NT2/D1 (cell line): ENCODE measurements at regions not wholly inside any gene's neighbourhood (a gene's known extent, or its start where the extent isn't known, plus 50 kb on each side); places are given as distances from the start of the nearest gene placed in this dataset.

Experiments used
- DNase-seq: peaks from one replicate; pipeline ENCODE4 v3.0.0-alpha.2; 2011; ENCODE audit warnings: low read depth, low spot score
- H3K27me3 ChIP-seq: 2 replicates; pipeline ENCODE4 v1.6.0; 2011; ENCODE audit warnings: mild to moderate bottlenecking; ENCODE audit not compliant: insufficient read length, insufficient read depth
- H3K36me3 ChIP-seq: 2 replicates; pipeline ENCODE4 v1.6.1; 2011; ENCODE audit warnings: mild to moderate bottlenecking, low read length, mixed read lengths; ENCODE audit not compliant: insufficient read depth, insufficient read length
- H3K4me1 ChIP-seq: 2 replicates; pipeline ENCODE4 v1.5.1; 2011; ENCODE audit not compliant: insufficient read depth, insufficient read length
- H3K4me3 ChIP-seq: 2 replicates; pipeline ENCODE4 v1.5.1; 2011; ENCODE audit warnings: low read depth; ENCODE audit not compliant: insufficient read length
- H3K9ac ChIP-seq: 2 replicates; pipeline ENCODE4 v1.6.0; 2011; ENCODE audit warnings: low read depth; ENCODE audit not compliant: insufficient read length
- H3K9me3 ChIP-seq: 2 replicates; pipeline ENCODE4 v1.5.1; 2011; ENCODE audit warnings: mild to moderate bottlenecking, low read length; ENCODE audit not compliant: insufficient read depth
- SUZ12 ChIP-seq: IDR thresholded peaks from 2 replicates; pipeline ENCODE4 v1.6.1; 2011; ENCODE audit not compliant: insufficient read length, insufficient read depth; ENCODE audit errors: extremely low read depth
- YY1 ChIP-seq: IDR thresholded peaks from 2 replicates; pipeline ENCODE4 v1.6.1; 2011; ENCODE audit not compliant: insufficient read length, insufficient read depth
- ZNF274 ChIP-seq: IDR thresholded peaks from 2 replicates; pipeline ENCODE4 v1.6.1; 2011; ENCODE audit warnings: mild to moderate bottlenecking, low read depth, low read length

- H3K9ac ChIP-seq, result no peak overlapping the region
- no peak for TF ChIP-seq SUZ12
- TF ChIP-seq YY1, result no peak
- no peak for TF ChIP-seq ZNF274
- H3K36me3 ChIP-seq, result no peaks in the 10 kb centered on the region
- peaks cover 6% of the 10 kb centered on the region for H3K4me1 ChIP-seq
- no peaks in the 10 kb centered on the region for H3K27me3 ChIP-seq
- no peak for DNase-seq
- H3K9me3 ChIP-seq, result 0 out of 2 replicates have a peak, but pooled peaks cover 3% of the 10 kb centered on the region
- H3K4me3 ChIP-seq, result no peak overlapping the region
Observed at GRCh38 chr5:155406815-155407214, 393.3 kb downstream of the KIF4B start.

GRCh38 chr5:155408465-155408864 is 394.9 kb downstream of the KIF4B start:
- Histone ChIP-seq H3K4me1 (no peaks in the 10 kb centered on the region), H3K4me3 (no peak overlapping the region), H3K9ac (no peak overlapping the region), H3K9me3 (0 out of 2 replicates have a peak, but pooled peaks cover 3% of the 10 kb centered on the region), H3K27me3 (no peaks in the 10 kb centered on the region), H3K36me3 (no peaks in the 10 kb centered on the region)
- DNase-seq, result no peak
- TF ChIP-seq YY1, result no peak
- no peak for TF ChIP-seq ZNF274
- no peak for TF ChIP-seq SUZ12

GRCh38 chr5:155416765-155417164 is 403.2 kb downstream of the KIF4B start:
- no peak for DNase-seq
- Histone ChIP-seq H3K9me3 (no peaks in the 10 kb centered on the region), H3K36me3 (no peaks in the 10 kb centered on the region), H3K27me3 (no peaks in the 10 kb centered on the region), H3K4me3 (no peak overlapping the region), H3K4me1 (no peaks in the 10 kb centered on the region), H3K9ac (no peak overlapping the region)
- no peak for TF ChIP-seq SUZ12
- TF ChIP-seq YY1, result no peak
- TF ChIP-seq ZNF274, result no peak

- H3K4me3 ChIP-seq, result no peak overlapping the region
- H3K27me3 ChIP-seq, result no peaks in the 10 kb centered on the region
- H3K9ac ChIP-seq, result no peak overlapping the region
- H3K4me1 ChIP-seq, result no peaks in the 10 kb centered on the region
- H3K36me3 ChIP-seq, result no peaks in the 10 kb centered on the region
- DNase-seq, result no peak
- H3K9me3 ChIP-seq, result no peaks in the 10 kb centered on the region
- no peak for TF ChIP-seq YY1
- no peak for TF ChIP-seq ZNF274
- no peak for TF ChIP-seq SUZ12
Observed at GRCh38 chr5:155418960-155419579, 405.5 kb downstream of the KIF4B start.

- no peak for DNase-seq
- Histone ChIP-seq H3K9ac (no peak overlapping the region), H3K9me3 (no peaks in the 10 kb centered on the region), H3K36me3 (no peaks in the 10 kb centered on the region), H3K4me1 (no peaks in the 10 kb centered on the region), H3K4me3 (no peak overlapping the region), H3K27me3 (no peaks in the 10 kb centered on the region)
- TF ChIP-seq SUZ12, result no peak
- no peak for TF ChIP-seq YY1
- no peak for TF ChIP-seq ZNF274
Observed at GRCh38 chr5:155430192-155430591, 416.6 kb downstream of the KIF4B start.

- Histone ChIP-seq H3K36me3 (no peaks in the 10 kb centered on the region), H3K4me3 (no peak overlapping the region), H3K27me3 (no peaks in the 10 kb centered on the region), H3K9me3 (no peaks in the 10 kb centered on the region), H3K9ac (no peak overlapping the region), H3K4me1 (no peaks in the 10 kb centered on the region)
- TF ChIP-seq SUZ12 (no peak), ZNF274 (no peak), YY1 (no peak)
- DNase-seq, result no peak
Observed at GRCh38 chr5:155434267-155434666, 420.7 kb downstream of the KIF4B start.

- no peak for TF ChIP-seq YY1
- TF ChIP-seq ZNF274, result no peak
- TF ChIP-seq SUZ12, result no peak
- H3K9ac ChIP-seq, result no peak overlapping the region
- H3K4me3 ChIP-seq, result no peak overlapping the region
- H3K36me3 ChIP-seq, result no peaks in the 10 kb centered on the region
- DNase-seq, result no peak
- H3K9me3 ChIP-seq, result no peaks in the 10 kb centered on the region
- no peaks in the 10 kb centered on the region for H3K4me1 ChIP-seq
- H3K27me3 ChIP-seq, result no peaks in the 10 kb centered on the region
Observed at GRCh38 chr5:155434681-155435080, 421.1 kb downstream of the KIF4B start.

- Histone ChIP-seq H3K9ac (no peak overlapping the region), H3K4me3 (no peak overlapping the region), H3K9me3 (no peaks in the 10 kb centered on the region), H3K4me1 (no peaks in the 10 kb centered on the region), H3K27me3 (no peaks in the 10 kb centered on the region), H3K36me3 (no peaks in the 10 kb centered on the region)
- TF ChIP-seq SUZ12 (no peak), ZNF274 (no peak), YY1 (no peak)
- DNase-seq, result no peak
Observed at GRCh38 chr5:155441849-155442248, 428.3 kb downstream of the KIF4B start.
